ENCODE measurements at regions not wholly inside any gene's neighbourhood (a gene's known extent, or its start where the extent isn't known, plus 50 kb on each side); places are given as distances from the start of the nearest gene placed in this dataset.

GRCh38 chr12:45572114-45572513, 157.4 kb upstream of the ARID2 start:
- POLR2A ChIA-PET, result no interaction called here

More at GRCh38 chr12:45572114-45572513, 157.4 kb upstream of the ARID2 start:
- H3K27me3 ChIP-seq (ENCODE audit: control insufficient read depth in 1 of 2, insufficient read depth in 2 of 2, low read length in 2 of 2), result no peaks in the 10 kb centered on the region
- in situ Hi-C loops (cut with HindIII; ENCODE audit: extremely low pct_ligation_motif_present, low pct_unique_long_range_greater_than_20kb), result no loop called here
- no peaks in the 10 kb centered on the region for H3K4me1 ChIP-seq (ENCODE audit: insufficient read depth, low read length)
- H4K20me1 ChIP-seq (ENCODE audit: insufficient read depth, low read length), result no peaks in the 10 kb centered on the region
- H3K4me2 ChIP-seq (ENCODE audit: low read depth, low read length), result no peak overlapping the region
- ATAC-seq (no peak), DNase-seq (ENCODE audit: low spot score) (no peak), FAIRE-seq (no peak)
- no peak overlapping the region for H2AFZ ChIP-seq (ENCODE audit: low read length)
- TF ChIP-seq SYNCRIP (IDR thresholded peaks at IDR 0.05; ENCODE audit: insufficient read depth, low read depth, low read length), result no peak
- TF ChIP-seq PAWR (CRISPR knock-in tag; IDR thresholded peaks at IDR 0.05; ENCODE audit: borderline replicate concordance), result no peak
- no peak for TF ChIP-seq KMT2B (CRISPR knock-in tag; IDR thresholded peaks at IDR 0.05)
- TF ChIP-seq TBL1XR1 (IDR thresholded peaks at IDR 0.05; ENCODE audit: borderline replicate concordance, low read length, partially characterized antibody), result no peak
- no peak for TF ChIP-seq ZNF460 (CRISPR knock-in tag; IDR thresholded peaks at IDR 0.05; ENCODE audit: borderline replicate concordance)
- no peak for TF ChIP-seq PAX8 (CRISPR knock-in tag; IDR thresholded peaks at IDR 0.05; ENCODE audit: borderline replicate concordance)
- TF ChIP-seq LCORL (IDR thresholded peaks at IDR 0.05), result no peak
- no peak for TF ChIP-seq LCORL (CRISPR knock-in tag; IDR thresholded peaks at IDR 0.05)
- no peak for TF ChIP-seq ZFP82 (CRISPR knock-in tag; IDR thresholded peaks at IDR 0.05; ENCODE audit: borderline replicate concordance)
- TF ChIP-seq GPBP1L1 (CRISPR knock-in tag; IDR thresholded peaks at IDR 0.05), result no peak
- no peak for TF ChIP-seq CENPT (CRISPR knock-in tag; IDR thresholded peaks at IDR 0.05; ENCODE audit: low read depth)
- no peak for TF ChIP-seq CSRNP2 (CRISPR knock-in tag; conservative IDR thresholded peaks at IDR 0.05; ENCODE audit: low read depth)
- no peak for TF ChIP-seq ATF7 (IDR thresholded peaks at IDR 0.05)
- no peak for TF ChIP-seq ATF7 (CRISPR knock-in tag; IDR thresholded peaks at IDR 0.05)
- no peak for TF ChIP-seq DR1 (CRISPR knock-in tag; IDR thresholded peaks at IDR 0.05)
- H3K27ac ChIP-seq (ENCODE audit: extremely low read length, insufficient read depth, low read length), result no peak overlapping the region
- CTCF ChIA-PET (ENCODE audit: low intra/inter-chr PET ratio, low total read pairs), result no interaction called here
- no peaks in the 10 kb centered on the region for H3K9me3 ChIP-seq (ENCODE audit: low read length)
- WGBS (ENCODE audit: low lambda C conversion rate), result 0% methylated on average over 1 of the region's 1 CpG
- intact Hi-C loops (cut with micrococcal nuclease; ENCODE audit: unreplicated experiment), result no loop called here
- BruUV-seq (replicated peaks), result no TSS peak
- no peaks in the 10 kb centered on the region for H3K36me3 ChIP-seq (replicated peaks in 1 of 2; ENCODE audit: control insufficient read depth in 1 of 2, insufficient read depth in 2 of 2, low read length in 2 of 2)
- H3K9ac ChIP-seq (ENCODE audit: insufficient read depth, low read depth, low read length), result no peak overlapping the region
- no peaks in the 10 kb centered on the region for H3K79me2 ChIP-seq (ENCODE audit: insufficient read depth, low read length)
- H3K4me3 ChIP-seq (replicated peaks in 1 of 3; ENCODE audit: insufficient read depth in 1 of 3, low read depth in 2 of 3, low read length in 3 of 3), result no peak overlapping the region
